GM19023 (cell line): ENCODE measurements at regions not wholly inside any gene's neighbourhood (a gene's known extent, or its start where the extent isn't known, plus 50 kb on each side); places are given as distances from the start of the nearest gene placed in this dataset.
"Not testable (repeated sequence)": the region's sequence is repeated elsewhere in the genome, so short reads cannot be mapped to it uniquely, and the experiment has no call there.

Source experiments
- ATAC-seq: cut with Tn5 transposase; IDR thresholded peaks from one replicate; pipeline ENCODE4 v1.9.1; 2021; ENCODE audit warnings: mild to moderate bottlenecking, moderate library complexity; ENCODE audit not compliant: unreplicated experiment

DNA sequence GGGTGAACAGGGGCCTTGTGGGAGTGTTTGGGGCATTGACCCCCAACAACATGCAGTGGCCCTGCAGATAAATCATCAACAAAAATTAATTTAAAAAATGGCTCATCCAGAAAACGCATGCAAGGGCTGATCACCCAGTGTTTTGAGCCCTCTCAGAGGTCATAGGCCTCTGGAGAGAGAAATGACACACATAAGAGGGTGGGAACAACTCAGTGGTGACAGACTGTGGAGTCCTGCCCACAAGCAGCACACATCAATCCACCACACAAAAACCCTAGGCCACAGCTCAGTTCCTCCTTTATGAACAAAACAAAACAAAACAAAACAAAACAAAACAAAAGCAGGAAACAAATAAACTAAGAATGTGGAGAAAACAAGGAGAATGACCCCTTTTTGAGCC lies 351.7 kb upstream of the SPHKAP start:
- no peak for ATAC-seq

DNA sequence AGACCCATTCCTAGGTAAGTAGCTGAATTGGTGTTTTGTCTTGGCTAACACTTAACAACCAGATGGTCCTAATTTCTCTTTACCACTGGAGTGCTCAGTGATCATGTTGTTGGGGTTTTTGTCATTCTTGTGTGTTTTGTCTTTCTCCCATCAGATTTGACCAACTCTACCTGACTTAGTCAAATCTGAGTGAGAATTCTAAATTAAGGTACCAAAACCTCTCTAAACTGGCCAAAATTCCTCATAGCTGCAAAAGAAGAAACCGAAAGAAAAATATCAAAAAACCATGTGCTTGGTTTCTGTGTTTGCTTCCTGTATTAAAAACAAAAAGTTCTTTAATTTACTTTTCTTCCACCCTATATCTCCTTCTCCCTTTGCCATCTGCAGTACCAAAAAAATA lies 350.7 kb upstream of the SPHKAP start:
- ATAC-seq, result no peak

DNA sequence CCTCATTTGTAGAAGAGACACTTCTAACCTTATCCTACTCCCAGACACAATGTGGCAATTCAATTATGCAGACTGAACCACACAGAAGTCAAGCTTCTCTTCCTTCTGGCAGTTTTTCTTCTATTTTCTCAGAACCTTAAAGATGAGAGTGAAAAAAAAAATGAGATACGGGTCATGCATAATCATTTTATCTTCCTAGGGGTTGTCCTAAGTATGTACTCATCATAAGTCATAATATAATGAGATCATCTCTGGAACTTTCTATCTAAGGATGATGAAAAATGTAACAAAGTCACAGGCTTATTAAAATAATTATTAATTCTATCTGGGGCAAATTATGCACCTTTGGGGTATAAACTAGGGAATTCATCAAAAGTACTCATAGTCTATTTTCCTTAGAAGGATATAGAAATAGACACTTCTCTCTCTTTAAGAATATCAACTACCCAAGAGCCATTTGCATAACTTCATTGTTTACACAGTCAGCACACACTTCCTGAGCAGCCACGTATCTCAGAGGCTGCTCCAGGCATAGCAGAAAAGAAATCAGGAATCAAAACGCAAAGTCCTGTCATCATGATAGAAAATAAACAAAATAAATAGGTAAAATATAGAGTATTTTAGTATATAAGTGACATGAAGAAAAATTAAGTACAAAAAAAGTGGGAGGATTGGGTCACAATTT lies 345.9 kb upstream of the SPHKAP start:
- no peak for ATAC-seq

DNA sequence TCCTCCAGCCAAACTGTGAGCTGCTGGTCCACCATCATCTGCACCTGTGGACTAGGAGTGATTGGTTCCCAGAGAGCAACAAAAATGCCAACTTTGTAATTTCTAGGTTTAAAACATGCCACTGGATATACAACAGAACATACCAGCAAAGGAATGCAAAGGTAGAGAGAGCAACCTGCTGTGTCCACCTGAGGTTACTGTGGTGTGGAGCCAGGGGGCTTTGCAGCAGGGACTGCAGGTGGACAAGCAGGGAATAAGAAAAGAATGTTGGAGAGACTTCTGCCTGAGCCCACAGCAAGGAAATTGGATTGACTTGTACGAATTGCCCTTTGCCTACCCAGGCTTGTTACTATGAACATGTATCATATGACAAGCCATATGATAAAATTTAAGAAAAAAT lies 345.2 kb upstream of the SPHKAP start:
- no peak for ATAC-seq

DNA sequence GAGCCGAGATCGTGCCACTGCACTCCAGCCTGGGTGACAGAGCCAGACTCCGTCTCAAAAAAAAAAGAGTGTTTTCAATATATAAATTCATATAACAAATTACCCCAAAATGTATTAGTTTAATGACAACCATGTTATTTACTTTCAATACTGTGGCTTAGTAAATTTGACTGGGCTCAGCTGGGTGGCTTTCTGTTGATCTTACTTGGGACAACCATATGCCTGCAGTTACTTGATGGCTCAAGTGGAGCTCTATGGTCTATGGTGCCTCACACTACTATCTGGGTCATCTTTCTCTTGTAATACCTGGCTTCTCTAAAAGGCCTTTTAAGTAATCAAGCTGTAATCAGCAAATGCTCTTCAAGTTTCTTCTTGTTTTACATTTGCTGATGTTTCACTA lies 341.5 kb upstream of the SPHKAP start:
- ATAC-seq, result no peak

DNA sequence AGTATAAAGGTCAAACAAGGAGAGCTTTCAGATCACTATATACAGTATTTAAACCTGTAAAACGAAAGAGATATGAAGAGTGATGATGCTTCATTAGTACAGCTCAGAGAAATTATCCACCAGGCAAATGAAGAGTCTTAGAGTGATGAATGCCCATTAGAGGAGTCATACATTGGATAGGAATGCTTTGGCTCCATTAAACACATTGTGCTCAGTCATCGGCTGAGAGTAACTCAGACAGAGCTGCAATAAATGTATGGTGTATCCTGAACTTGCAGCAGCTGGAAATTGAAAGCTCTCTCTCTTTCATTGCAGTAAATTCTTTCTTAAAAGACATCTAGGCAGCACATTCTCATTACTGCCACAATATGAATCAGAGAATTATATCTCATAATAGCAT lies 340.8 kb upstream of the SPHKAP start:
- ATAC-seq, result no peak

DNA sequence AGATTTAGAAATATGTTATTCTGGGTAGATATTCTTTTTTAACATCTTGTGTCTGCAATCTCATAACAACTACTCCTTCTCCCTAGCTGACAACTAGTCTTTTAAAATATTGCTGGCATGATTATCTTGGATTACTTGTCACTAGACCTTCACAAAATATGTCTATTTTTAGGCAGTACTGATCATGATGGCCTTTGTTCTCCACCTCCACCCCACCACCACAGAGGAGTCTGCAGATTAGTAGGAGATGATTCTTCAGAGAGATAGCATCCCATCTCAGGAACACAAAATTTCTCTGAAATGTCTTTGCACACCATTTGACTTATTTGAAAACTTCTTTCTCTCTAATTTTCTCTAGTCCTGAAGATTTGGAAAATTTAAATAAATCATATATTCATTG lies 338.1 kb upstream of the SPHKAP start:
- no peak for ATAC-seq

DNA sequence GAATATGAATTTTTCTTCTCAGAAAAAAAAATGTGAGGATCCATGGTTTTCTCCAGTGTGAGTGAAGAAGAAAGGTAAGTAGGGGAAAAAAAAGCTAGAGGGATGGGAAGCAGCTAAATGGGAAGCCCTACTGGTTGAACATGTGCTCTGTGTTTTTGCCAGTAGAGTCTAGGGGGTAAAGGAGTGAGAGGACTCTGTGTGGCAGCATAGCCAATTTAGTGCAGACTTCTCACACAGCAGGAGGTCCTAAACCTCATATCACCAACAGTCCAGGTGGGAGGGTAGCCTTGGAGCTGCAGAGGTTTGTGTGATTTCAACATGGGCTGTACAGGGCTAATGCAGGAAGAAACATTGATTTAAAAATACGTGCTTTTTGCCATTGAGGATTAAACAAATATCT lies 334.5 kb upstream of the SPHKAP start:
- ATAC-seq, result no peak

DNA sequence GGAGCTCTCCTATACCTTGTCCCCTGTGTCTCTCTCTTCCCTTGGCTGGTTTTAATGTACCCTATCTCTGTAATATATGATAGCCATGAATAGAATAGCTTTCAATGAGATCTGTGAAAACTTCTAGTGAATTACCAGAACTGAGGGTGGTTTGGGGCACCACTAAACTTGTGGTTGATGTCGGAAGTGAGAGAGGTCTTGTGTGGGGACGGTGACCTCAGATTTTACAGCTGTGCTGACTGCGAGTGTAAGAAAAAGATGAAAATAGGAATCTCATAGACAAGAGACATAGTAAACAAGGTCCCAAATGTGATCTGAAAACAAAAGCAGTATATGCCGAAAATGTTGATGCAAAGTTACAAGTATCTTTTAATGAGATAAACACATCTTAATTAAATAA lies 332.0 kb upstream of the SPHKAP start:
- not testable (repeated sequence) for ATAC-seq

DNA sequence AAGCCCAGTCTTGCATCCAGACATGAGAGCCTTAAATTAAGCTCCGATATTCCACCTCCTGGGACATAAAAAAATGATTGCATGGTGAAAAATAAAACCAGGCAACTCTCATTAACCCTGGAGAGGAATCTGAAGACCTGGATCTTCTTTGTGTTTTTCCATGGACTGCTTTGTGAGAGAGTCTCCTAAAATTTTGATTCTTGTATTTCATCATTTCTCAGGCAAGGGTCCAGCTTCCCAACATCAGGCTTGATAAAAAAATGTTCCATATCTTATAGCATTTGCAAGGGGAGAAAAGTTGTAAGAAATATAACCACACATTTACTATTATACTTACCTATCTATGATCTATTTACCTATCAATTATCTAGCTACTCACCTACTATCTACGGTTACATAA lies 327.5 kb upstream of the SPHKAP start:
- no peak for ATAC-seq

DNA sequence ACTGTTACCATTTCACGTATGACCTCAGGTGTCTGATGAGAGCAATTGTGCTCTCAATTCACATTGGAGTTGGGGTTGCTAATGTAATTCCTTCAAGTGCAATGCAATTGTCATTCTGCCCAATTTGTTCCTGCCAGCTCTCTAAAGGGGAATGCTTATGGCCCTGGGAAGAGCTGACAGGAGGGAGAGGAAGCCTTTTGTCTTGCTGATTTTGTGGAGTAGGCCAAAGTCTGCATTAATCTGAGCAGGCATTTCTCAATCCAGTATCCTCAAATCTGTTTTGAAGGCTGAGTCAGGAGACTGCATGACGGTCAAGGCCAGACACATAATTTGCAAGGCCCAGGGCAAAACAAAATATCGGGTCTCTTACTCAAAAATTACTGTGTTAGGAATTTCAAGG lies 326.4 kb upstream of the SPHKAP start:
- ATAC-seq, result no peak

DNA sequence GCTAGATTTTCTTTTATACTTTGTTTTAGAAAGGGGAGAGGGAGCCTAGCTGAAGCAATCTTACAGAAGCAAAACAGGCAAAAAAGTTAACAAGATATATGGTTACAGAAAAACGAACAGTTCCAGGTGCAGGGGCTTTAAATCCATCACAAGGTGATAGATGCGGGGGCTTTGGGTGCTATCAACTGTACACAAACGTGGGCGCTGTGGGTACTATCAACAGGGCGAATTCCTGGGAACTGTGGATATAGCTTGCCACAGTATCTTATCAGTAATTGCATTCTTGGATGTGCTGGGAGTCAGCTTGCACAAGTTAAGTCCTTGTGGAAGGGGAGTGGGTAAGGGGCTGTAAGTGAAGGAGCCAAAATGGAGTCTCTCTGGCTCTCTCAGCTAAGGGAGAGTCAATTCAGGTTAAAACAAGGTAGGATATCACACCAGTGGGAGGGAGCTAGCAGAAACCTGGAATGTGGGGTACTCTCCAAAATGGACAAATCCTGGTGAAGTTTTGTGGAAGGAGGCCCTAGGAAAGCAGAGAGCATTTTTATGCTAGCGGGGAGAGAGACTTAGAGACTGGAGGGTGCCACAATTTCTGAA lies 325.8 kb upstream of the SPHKAP start:
- ATAC-seq, result no peak

DNA sequence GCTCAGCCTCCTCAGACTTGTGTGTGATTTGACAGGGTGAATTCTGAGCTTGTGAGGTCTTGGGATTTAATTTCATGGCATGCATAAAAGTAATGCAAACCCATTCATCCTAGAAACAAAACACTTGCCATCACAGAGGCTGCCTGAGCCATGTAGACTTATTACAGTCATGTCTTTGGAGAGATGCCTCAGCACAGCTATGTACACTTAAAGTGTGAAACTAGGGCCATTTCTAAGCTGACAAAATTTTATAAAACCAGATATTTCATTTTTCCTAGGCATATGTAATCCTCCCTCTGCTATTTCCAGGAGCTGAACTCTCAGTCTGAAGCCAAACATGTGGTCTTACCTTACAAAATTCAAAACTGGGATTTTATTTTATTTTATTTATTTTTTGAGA lies 322.2 kb upstream of the SPHKAP start:
- no peak for ATAC-seq

DNA sequence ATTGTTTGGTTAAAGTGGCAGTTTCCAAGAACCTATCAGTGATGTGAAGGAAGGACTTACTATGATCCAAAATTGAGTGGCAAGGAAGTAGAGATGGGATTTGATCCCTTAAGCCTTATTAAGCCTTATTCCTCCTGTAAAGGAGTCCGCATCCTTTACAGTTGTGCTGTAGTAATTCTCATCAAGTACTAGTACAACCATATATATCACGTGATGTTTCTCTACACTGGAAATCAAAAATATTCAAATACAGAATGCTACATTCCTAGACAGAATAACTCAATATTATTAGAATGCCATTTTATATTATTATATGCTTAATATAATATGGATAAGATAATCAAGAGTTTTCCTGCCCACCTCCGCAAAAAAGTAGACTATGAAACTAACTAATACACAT lies 312.4 kb upstream of the SPHKAP start:
- ATAC-seq, result no peak

DNA sequence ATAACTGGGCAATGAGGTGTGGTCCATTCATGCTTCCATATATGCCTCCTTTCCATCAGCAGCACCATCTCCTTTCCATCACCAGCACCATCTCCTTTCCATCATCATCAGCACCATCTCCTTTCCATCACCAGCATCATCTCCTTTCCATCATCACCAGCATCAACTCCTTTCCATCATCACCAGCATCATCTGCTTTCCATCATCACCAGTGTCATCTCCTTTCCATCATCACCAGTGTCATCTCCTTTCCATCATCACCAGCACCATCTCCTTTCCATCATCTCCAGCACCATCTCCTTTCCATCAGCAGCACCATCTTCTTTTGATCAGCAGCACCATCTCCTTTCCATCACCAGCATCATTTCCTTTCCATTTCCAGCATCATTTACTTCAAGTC lies 297.5 kb upstream of the SPHKAP start:
- no peak for ATAC-seq

DNA sequence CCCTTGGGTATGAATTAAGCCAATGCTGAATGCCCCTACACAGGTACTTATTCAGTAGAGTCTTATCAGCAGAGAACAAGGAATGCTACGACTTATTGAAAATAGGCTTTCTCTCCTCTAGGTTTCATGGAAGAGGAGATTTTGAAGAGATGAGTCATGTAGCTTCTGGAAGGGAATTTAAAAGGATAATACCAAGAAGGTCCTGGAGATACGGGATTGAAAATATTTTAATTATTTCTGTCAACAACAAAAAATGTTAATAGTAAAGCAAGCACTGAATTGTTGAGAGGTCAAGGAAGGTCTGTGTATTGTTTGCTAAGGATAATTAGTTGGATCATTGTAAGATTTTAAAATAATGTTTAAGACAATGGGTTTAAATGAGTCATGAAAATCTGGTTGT lies 293.0 kb upstream of the SPHKAP start:
- ATAC-seq, result no peak

DNA sequence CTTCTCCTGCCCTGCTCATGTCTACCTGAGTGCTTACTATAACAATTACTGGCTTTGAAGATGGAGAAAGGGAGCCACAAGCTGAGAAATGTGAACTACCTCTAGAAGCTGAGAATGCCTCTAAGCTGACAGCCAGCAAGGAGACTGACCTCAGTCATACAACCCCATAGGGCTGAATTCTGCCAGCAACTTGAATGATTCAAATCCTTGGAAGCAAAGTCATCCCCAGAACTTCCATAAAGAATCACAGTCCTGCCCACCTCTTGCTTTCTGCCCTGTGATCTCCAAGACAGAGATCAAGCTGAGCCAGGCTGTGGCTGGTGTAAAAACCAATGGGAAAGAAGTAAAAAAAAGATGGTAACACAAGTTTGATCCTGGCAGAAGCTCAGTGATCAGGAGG lies 288.2 kb upstream of the SPHKAP start:
- no peak for ATAC-seq

DNA sequence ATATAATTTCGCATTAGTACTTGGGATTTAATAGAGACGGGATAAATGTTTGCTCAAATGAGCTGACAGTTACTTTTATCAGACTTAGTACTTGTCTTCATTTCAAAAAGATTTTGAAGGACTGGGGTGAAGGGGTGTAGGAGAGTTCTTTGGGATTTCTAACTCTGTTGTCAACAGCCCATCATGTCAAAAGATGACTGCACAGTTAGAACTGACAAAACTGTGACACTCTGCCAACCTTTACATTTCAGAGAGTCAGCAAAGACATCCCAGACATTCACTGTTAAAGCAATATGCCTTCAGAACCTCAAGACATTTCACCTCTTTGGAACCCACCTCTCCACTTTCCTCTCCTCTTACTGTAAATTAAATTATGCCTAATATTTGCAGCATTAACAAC lies 285.4 kb upstream of the SPHKAP start:
- no peak for ATAC-seq

DNA sequence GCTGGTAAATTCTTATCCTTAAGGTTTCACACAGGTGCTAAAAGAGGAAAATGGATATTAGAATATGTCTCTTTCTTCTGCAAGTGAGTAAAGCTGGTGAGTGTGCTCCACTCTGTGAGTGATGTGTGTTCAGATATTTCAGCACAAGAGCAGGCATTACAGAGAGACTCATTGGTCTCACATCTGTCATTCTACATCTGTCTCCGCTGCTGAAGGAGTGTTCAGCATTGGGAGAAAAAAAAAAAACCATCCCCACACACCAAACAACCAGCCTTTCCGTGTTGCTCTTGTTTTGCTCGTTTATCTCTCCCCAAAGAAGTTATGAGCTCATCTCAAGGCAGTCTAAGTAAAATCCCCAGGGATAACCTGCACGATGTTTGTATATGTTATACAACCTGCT lies 283.9 kb upstream of the SPHKAP start:
- no peak for ATAC-seq

DNA sequence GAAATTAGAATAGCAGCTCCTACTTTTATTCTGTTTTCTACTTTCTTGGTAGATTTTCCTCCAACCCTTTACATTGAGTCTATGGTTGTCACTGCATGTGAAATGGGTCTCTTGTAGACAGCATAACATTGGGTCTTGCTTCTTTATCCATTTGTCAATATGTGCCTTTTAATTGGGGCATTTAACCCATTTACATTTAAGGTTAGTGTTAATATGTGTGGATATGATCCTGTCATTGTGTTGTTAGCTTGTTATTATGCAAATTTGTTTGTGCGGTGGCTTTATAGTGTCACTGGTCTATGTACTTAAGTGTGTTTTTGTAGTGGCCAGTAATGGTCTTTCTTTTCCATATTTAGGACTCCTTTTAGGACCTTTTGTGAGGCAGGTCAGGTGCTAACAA lies 276.9 kb upstream of the SPHKAP start:
- ATAC-seq, result no peak

DNA sequence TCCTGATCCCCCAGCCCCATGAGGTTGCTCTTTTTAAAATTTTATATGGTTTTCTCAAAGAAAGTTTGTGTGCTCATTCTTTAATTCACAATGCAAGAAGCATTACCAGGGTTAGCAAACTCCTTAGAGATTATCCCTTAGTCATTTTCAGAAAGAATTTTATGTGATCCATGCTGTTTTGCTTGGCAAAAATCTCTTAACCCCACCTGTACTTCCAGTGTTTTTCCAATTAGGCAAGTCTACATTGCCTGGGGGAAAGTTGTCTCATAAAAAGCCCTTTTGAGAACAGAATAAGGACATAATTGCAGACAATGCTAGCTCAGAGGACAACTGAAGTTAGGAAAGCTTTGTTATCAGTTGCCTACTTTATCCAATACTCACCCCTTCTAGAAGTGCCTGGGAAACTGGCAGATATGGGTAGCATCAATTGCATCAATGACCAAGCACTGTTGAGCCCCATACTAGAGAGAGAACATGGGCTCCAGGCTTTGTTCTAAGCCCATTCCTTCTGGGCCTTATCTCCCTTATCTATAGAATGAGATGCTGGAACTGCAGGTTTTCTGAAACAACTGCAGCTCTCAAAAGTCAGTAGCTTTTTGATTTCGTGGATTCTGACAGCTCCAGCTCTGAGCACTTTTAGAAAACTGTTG lies 265.9 kb upstream of the SPHKAP start:
- no peak for ATAC-seq

DNA sequence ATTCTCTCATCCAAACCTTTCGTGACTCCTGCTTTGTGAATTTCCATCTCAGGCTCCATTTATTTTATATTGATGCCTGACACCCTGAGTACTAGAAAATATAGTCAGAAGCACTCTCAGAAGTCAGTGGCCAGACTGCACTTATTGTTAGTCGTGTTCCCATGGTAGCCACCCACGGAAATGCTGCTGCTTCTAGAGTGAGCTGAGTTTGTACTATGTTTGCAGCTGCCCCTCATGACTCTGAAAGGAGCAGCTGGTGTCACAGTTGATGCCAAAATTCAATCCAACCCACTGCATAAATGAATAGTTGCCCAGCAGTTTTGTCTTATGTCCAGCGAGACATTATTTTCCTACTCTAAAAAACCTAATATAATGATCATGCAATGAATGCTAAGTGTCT lies 265.2 kb upstream of the SPHKAP start:
- no peak for ATAC-seq

DNA sequence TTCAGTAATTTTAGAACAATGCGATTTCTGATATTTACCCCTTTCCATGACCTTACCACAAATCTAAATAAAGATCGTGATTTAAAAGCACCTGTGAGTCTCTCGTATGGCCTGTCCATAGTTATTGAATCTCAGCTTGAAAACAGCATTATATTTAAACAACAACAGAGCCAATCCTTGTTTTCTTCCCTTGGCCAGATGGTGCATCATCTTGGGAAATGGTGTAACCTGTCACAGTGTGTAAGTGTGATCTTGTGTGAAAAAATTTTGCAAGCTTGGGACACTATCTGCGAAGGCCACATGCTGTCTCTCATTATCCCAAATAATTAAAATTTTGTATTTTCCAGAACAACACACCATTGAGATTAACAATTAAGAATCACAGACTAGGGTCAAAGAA lies 262.7 kb upstream of the SPHKAP start:
- ATAC-seq, result no peak
